Kidney (tissue), 13 donors: ENCODE measurements at regions not wholly inside any gene's neighbourhood (a gene's known extent, or its start where the extent isn't known, plus 50 kb on each side); places are given as distances from the start of the nearest gene placed in this dataset.

Experiments
- DNase-seq, 5 donors: peaks; one replicate each; pipeline ENCODE4 v3.0.0-alpha.2; 2013 to 2020
- FAIRE-seq: peaks from 2 replicates; lab custom pipeline; 2012; peaks lifted over from hg19 to GRCh38; lab: Jason Lieb, UNC
- H3K27ac ChIP-seq, 2 donors: one replicate each; pipeline ENCODE4 v1.7.0; 2013; ENCODE audit warnings: low read depth in 2 of 2, low read length in 2 of 2, inconsistent platforms in 1 of 2
- H3K27me3 ChIP-seq: one replicate; pipeline ENCODE4 v1.7.1; 2013; ENCODE audit warnings: low read length, inconsistent platforms; ENCODE audit not compliant: control insufficient read depth, insufficient read depth
- H3K36me3 ChIP-seq, 3 donors: one replicate each; pipeline versions ENCODE4 v1.7.0 to v1.7.1; 2013; ENCODE audit warnings: low read length in 3 of 3, control low read depth in 1 of 3, inconsistent platforms in 1 of 3; ENCODE audit not compliant: insufficient read depth in 3 of 3, control insufficient read depth in 2 of 3
- H3K4me1 ChIP-seq, 3 donors: one replicate each; pipeline versions ENCODE4 v1.7.0 to v1.7.1; 2013; ENCODE audit warnings: low read length in 3 of 3, inconsistent platforms in 1 of 3, low read depth in 1 of 3; ENCODE audit not compliant: control insufficient read depth in 2 of 3, insufficient read depth in 2 of 3
- H3K4me3 ChIP-seq, 3 donors: one replicate each; pipeline versions ENCODE4 v1.7.0 to v1.8.1; 2013; ENCODE audit warnings: low read length in 3 of 3, control low read depth in 1 of 3, inconsistent platforms in 1 of 3
- H3K9ac ChIP-seq, 3 donors: one replicate each; pipeline versions ENCODE4 v1.7.0 to v1.7.1; 2013; ENCODE audit warnings: low read length in 3 of 3, control low read depth in 1 of 3, inconsistent platforms in 1 of 3
- H3K9me3 ChIP-seq, 3 donors: one replicate each; pipeline versions ENCODE4 v1.7.0 to v1.7.1; 2013; ENCODE audit warnings: low read length in 3 of 3, control low read depth in 1 of 3, inconsistent platforms in 1 of 3; ENCODE audit not compliant: control insufficient read depth in 2 of 3, insufficient read depth in 1 of 3
- intact Hi-C: fragments of 100-400 bp; cut with DNase I; formaldehyde crosslinking; loops from one replicate; pipeline ENCODE4 v1.11.1; 2022
- TF ChIP-seq, protein P1 (sequence below): IDR thresholded peaks from 3 replicates; pipeline ENCODE4 v1.5.1; 2012; ENCODE audit warnings: mild to moderate bottlenecking, moderate library complexity, borderline replicate concordance; ENCODE audit not compliant: insufficient read depth; ENCODE audit errors: extremely low read depth
- donor health status: control.
- donor health status: control.
- donor health status: control.
- donor health status: control.
- donor health status: control.
- donor health status: DM: yes; HTN: yes; CAD: no.
- donor health status: Normal renal cell carcinoma (clear cell type).

DNA sequence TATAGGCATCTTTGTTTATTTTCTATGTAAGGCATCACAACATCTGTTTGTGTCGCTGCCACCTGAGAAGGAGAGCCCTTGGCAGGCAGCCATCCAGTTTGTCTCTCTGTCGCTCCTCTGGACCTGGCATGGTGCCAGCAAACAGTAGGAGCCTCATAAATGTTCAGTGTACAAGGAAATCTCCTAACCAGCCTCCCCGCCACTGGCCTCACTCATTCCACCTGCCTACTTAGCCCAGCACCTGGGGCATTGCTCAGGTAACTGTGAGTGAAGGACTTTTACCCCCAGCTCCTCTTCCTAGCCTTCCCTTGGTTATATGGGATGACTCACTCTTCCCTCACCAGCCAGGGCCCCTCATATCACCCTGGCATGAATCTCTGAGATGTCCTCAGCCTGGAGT lies 61.7 kb upstream of the NPTX2 start:
- H3K9me3 ChIP-seq, result peaks cover 0 to 11% (median 0%) of the 10 kb centered on the region in 3 donors
- H3K4me3 ChIP-seq, result no peak overlapping the region
- no peaks in the 10 kb centered on the region for H3K36me3 ChIP-seq
- DNase-seq (no peak), FAIRE-seq (no peak)
- no peaks in the 10 kb centered on the region for H3K27me3 ChIP-seq
- intact Hi-C loops, result no loop called here
- H3K9ac ChIP-seq, result no peak overlapping the region
- TF ChIP-seq, protein P1, sequence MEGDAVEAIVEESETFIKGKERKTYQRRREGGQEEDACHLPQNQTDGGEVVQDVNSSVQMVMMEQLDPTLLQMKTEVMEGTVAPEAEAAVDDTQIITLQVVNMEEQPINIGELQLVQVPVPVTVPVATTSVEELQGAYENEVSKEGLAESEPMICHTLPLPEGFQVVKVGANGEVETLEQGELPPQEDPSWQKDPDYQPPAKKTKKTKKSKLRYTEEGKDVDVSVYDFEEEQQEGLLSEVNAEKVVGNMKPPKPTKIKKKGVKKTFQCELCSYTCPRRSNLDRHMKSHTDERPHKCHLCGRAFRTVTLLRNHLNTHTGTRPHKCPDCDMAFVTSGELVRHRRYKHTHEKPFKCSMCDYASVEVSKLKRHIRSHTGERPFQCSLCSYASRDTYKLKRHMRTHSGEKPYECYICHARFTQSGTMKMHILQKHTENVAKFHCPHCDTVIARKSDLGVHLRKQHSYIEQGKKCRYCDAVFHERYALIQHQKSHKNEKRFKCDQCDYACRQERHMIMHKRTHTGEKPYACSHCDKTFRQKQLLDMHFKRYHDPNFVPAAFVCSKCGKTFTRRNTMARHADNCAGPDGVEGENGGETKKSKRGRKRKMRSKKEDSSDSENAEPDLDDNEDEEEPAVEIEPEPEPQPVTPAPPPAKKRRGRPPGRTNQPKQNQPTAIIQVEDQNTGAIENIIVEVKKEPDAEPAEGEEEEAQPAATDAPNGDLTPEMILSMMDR, result no peak
- H3K4me1 ChIP-seq, result no peaks in the 10 kb centered on the region
- H3K27ac ChIP-seq, result no peak overlapping the region

DNA sequence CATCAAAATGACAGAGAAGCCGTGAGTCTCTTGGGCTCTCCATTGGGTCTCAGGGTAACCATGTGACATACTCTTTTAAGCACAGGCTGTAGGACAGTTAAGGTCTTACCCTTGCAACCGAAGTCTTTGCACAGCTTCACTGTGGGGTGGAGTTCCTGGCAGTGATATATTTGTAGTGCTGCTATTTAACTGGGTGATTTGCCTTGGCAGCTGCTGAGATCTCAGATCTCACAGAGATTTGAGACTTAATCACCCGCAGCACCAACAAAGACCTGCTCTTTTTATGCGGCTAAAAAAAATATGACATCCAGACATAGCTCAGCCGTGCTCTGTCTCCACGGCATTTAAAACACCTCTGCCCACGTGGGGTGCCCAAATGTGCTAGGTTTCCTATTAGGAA lies 63.4 kb upstream of the NPTX2 start:
- peak in 2 of 5 donors; percentile 19 to 30 for DNase-seq

DNA sequence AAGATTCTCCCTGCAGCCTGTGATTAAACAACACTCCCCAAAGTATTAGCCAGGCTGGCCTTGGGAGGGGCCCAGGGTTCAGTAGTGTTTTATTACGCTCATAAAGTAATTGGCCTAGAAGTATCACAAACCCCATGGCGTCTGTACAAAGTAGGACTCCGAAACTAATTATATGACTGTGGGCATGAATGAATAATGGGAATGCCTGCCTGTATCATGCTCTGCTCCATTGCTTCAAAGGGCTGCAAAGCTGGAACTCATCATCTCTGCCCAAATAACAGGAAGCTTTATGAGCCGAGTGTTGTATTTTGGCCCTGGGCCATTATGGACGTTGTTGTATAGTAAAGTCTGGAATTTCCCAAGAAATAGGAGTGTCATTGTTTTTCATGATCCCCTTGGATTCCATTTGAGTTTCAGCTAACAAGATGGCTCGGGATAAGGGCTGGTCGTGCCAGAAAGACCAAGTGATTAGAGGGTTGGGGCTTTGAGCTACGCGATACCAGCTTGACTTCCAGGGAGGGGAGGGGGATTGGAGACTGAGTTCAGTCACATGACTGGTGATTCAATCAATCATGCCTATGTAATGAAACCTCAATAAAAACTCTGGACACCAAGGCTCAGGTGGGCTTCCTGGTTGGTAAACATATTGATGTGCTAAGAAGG lies 65.3 kb upstream of the NPTX2 start:
- Histone ChIP-seq H3K27me3 (no peaks in the 10 kb centered on the region), H3K4me1 (no peaks in the 10 kb centered on the region), H3K36me3 (no peaks in the 10 kb centered on the region), H3K9me3 (peaks cover 0 to 11% (median 0%) of the 10 kb centered on the region in 3 donors), H3K27ac (no peak overlapping the region), H3K4me3 (no peak overlapping the region), H3K9ac (no peak overlapping the region)
- TF ChIP-seq, protein P1, result no peak
- FAIRE-seq (no peak), DNase-seq (peak in 3 of 5 donors; percentile 21 to 75 (median 55))
- intact Hi-C loops, result no loop called here

More for the DNA sequence above, 63.4 kb upstream of the NPTX2 start:
- H3K9ac ChIP-seq, result no peak overlapping the region
- H3K4me1 ChIP-seq, result no peaks in the 10 kb centered on the region
- no peak overlapping the region for H3K4me3 ChIP-seq
- no peaks in the 10 kb centered on the region for H3K36me3 ChIP-seq
- no peak overlapping the region for H3K27ac ChIP-seq
- no peaks in the 10 kb centered on the region for H3K27me3 ChIP-seq
- H3K9me3 ChIP-seq, result peaks cover 0 to 11% (median 0%) of the 10 kb centered on the region in 3 donors
- intact Hi-C loops, result no loop called here
- TF ChIP-seq, protein P1, result no peak
- FAIRE-seq, result no peak
